ENCODE measurements at regions not wholly inside any gene's neighbourhood (a gene's known extent, or its start where the extent isn't known, plus 50 kb on each side); places are given as distances from the start of the nearest gene placed in this dataset.
"Not testable (repeated sequence)": the region's sequence is repeated elsewhere in the genome, so short reads cannot be mapped to it uniquely, and the experiment has no call there.

- DNase-seq = no peak
Observed at GRCh38 chr13:50539791-50540530, 303.5 kb downstream of the DLEU7 start.

GRCh38 chr13:50543141-50543540, 300.4 kb downstream of the DLEU7 start:
- DNase-seq = no peak

- DNase-seq = no peak
Observed at GRCh38 chr13:50543782-50544181, 299.7 kb downstream of the DLEU7 start.

- DNase-seq = no peak
Observed at GRCh38 chr13:50544211-50544610, 299.3 kb downstream of the DLEU7 start.

GRCh38 chr13:50547175-50547574, 296.3 kb downstream of the DLEU7 start:
- DNase-seq = not testable (repeated sequence)

GRCh38 chr13:50548586-50548985, 294.9 kb downstream of the DLEU7 start:
- DNase-seq = no peak

GRCh38 chr13:50549221-50549942, 294.1 kb downstream of the DLEU7 start:
- DNase-seq = no peak

GRCh38 chr13:50550151-50550550, 293.3 kb downstream of the DLEU7 start:
- DNase-seq = no peak

GRCh38 chr13:50552424-50552966, 291.0 kb downstream of the DLEU7 start:
- DNase-seq = no peak

- no peak for DNase-seq
Observed at GRCh38 chr13:50561739-50562138, 281.8 kb downstream of the DLEU7 start.

- no peak for DNase-seq
Observed at GRCh38 chr13:50566646-50567045, 276.8 kb downstream of the DLEU7 start.

GRCh38 chr13:50572129-50572528, 271.4 kb downstream of the DLEU7 start:
- DNase-seq = no peak

GRCh38 chr13:50573066-50573465, 270.4 kb downstream of the DLEU7 start:
- DNase-seq = no peak

GRCh38 chr13:50574731-50575130, 268.8 kb downstream of the DLEU7 start:
- DNase-seq = no peak

GRCh38 chr13:50575138-50575537, 268.4 kb downstream of the DLEU7 start:
- no peak for DNase-seq

- no peak for DNase-seq
Observed at GRCh38 chr13:50576156-50576555, 267.3 kb downstream of the DLEU7 start.

GRCh38 chr13:50577806-50578205, 265.7 kb downstream of the DLEU7 start:
- DNase-seq = no peak

GRCh38 chr13:50580684-50581305, 262.7 kb downstream of the DLEU7 start:
- DNase-seq = no peak

- no peak for DNase-seq
Observed at GRCh38 chr13:50581586-50582196, 261.8 kb downstream of the DLEU7 start.

GRCh38 chr13:50584856-50585580, 258.5 kb downstream of the DLEU7 start:
- no peak for DNase-seq

- no peak for DNase-seq
Observed at GRCh38 chr13:50585674-50586413, 257.6 kb downstream of the DLEU7 start.
